ENCODE measurements at regions not wholly inside any gene's neighbourhood (a gene's known extent, or its start where the extent isn't known, plus 50 kb on each side); places are given as distances from the start of the nearest gene placed in this dataset.

GRCh38 chr5:61802456-61802855 lies 470.4 kb downstream of the ZSWIM6 start (continued):
- TF ChIP-seq CTCF (IDR thresholded peaks at IDR 0.05) (no peak), GATA2 (CRISPR knock-in tag; IDR thresholded peaks at IDR 0.05) (no peak), RAD21 (IDR thresholded peaks at IDR 0.05; ENCODE audit: low read length) (no peak), IRF3 (IDR thresholded peaks at IDR 0.05; ENCODE audit: low read depth, low read length) (no peak)

GRCh38 chr5:61805101-61805500 lies 473.0 kb downstream of the ZSWIM6 start:
- TF ChIP-seq JUND (IDR thresholded peaks at IDR 0.05) = peak; percentile 86
- 0 out of 2 replicates have a peak, but pooled peaks have one; percentile 17 for TF ChIP-seq TEAD4 (IDR thresholded peaks at IDR 0.05; ENCODE audit: borderline replicate concordance, insufficient read depth)
- 0 out of 2 replicates have a peak, but pooled peaks have one; percentile 29 for TF ChIP-seq MAX (IDR thresholded peaks at IDR 0.05; ENCODE audit: low read depth)
- no peak for TF ChIP-seq EZH2phosphoT487 (IDR thresholded peaks at IDR 0.05; ENCODE audit: borderline replicate concordance, low read depth)
- no peak for TF ChIP-seq NFIC (IDR thresholded peaks at IDR 0.05; ENCODE audit: borderline replicate concordance)
- TF ChIP-seq FOSL2 (IDR thresholded peaks at IDR 0.05; ENCODE audit: borderline replicate concordance, low read depth) = peak; percentile 87
- no peak for TF ChIP-seq SIN3A (IDR thresholded peaks at IDR 0.05; ENCODE audit: borderline replicate concordance, low read depth, low read length)
- no peak for TF ChIP-seq USF2 (IDR thresholded peaks at IDR 0.05; ENCODE audit: borderline replicate concordance, low read depth, low read length)
- no peak for TF ChIP-seq GABPA (IDR thresholded peaks at IDR 0.05; ENCODE audit: low read depth)
- no peak for TF ChIP-seq USF1 (IDR thresholded peaks at IDR 0.05; ENCODE audit: borderline replicate concordance, low read depth)
- no peak for TF ChIP-seq TAF1 (IDR thresholded peaks at IDR 0.05; ENCODE audit: borderline replicate concordance, low read depth, low read length)
- TF ChIP-seq TCF12 (IDR thresholded peaks at IDR 0.05) = peak; percentile 50; the same call in 1 of the 2 replicates
- WGBS (ENCODE audit: low lambda C conversion rate) = 26% methylated on average over 5 of the region's 5 CpGs
- no peak for DNase-seq
- no peaks in the 10 kb centered on the region for H3F3A ChIP-seq (replicated peaks; ENCODE audit: insufficient read depth)
- no peaks in the 10 kb centered on the region for H3K9me3 ChIP-seq
- ChIA-PET POLR2A (no interaction called here), CTCF (interaction anchor here (0.6 to 1.1 kb wide), 3 partner anchors 9 to 33 kb away, joined by 3 read pairs; no protein-coding TSS in a partner anchor)
- no peaks in the 10 kb centered on the region for H3K27me3 ChIP-seq (ENCODE audit: insufficient read depth)
- H3K4me3 ChIP-seq (ENCODE audit: low read depth in 2 of 2, low read length in 1 of 2) = no peak overlapping the region
- no peaks in the 10 kb centered on the region for H4K20me1 ChIP-seq (ENCODE audit: insufficient read depth)
- H3K4me2 ChIP-seq = peak overlapping the region; percentile 47; the same call in 1 of the 2 replicates
- H3K27ac ChIP-seq (ENCODE audit: low read depth in 2 of 2, low read length in 1 of 2) = no peak overlapping the region
- H3K9ac ChIP-seq = no peak overlapping the region
- no peaks in the 10 kb centered on the region for H3K36me3 ChIP-seq (replicated peaks in 1 of 2; ENCODE audit: control insufficient read depth in 1 of 2, insufficient read depth in 2 of 2, low read length in 1 of 2)
- peaks cover 0 to 10% of the 10 kb centered on the region in 2 experiments; a peak in 1 of 4 replicates for H3K4me1 ChIP-seq (ENCODE audit: control insufficient read depth in 1 of 2, insufficient read depth in 2 of 2, low read depth in 1 of 2, low read length in 1 of 2)
- H3K79me2 ChIP-seq (ENCODE audit: insufficient read depth) = no peaks in the 10 kb centered on the region
- no peak overlapping the region for H2AFZ ChIP-seq (ENCODE audit: low read depth)
- H3K9me2 ChIP-seq = no peaks in the 10 kb centered on the region
